GM21717 (cell line): ENCODE measurements at regions not wholly inside any gene's neighbourhood (a gene's known extent, or its start where the extent isn't known, plus 50 kb on each side); places are given as distances from the start of the nearest gene placed in this dataset.

Source experiments
- ATAC-seq: cut with Tn5 transposase; IDR thresholded peaks from one replicate; pipeline ENCODE4 v1.9.1; 2021; ENCODE audit warnings: mild to moderate bottlenecking, moderate library complexity; ENCODE audit not compliant: unreplicated experiment

- no peak for ATAC-seq
Measured at GRCh38 chr13:47374741-47375140, 477.9 kb upstream of the HTR2A start.

- ATAC-seq = no peak
Measured at GRCh38 chr13:47372751-47373150, 475.9 kb upstream of the HTR2A start.

- no peak for ATAC-seq
Measured at GRCh38 chr13:47351798-47352197, 454.9 kb upstream of the HTR2A start.

- ATAC-seq = no peak
Measured at GRCh38 chr13:47350334-47351124, 453.7 kb upstream of the HTR2A start.

GRCh38 chr13:47349211-47349610 is 452.4 kb upstream of the HTR2A start:
- ATAC-seq = no peak

GRCh38 chr13:47337781-47338507 is 441.1 kb upstream of the HTR2A start:
- ATAC-seq = no peak

- no peak for ATAC-seq
Measured at GRCh38 chr13:47334173-47334572, 437.3 kb upstream of the HTR2A start.

GRCh38 chr13:47332149-47332548 is 435.3 kb upstream of the HTR2A start:
- ATAC-seq = no peak

GRCh38 chr13:47330031-47330430 is 433.2 kb upstream of the HTR2A start:
- no peak for ATAC-seq

- no peak for ATAC-seq
Measured at GRCh38 chr13:47327861-47328260, 431.0 kb upstream of the HTR2A start.

- no peak for ATAC-seq
Measured at GRCh38 chr13:47326061-47326460, 429.2 kb upstream of the HTR2A start.

- ATAC-seq = no peak
Measured at GRCh38 chr13:47317356-47317755, 420.5 kb upstream of the HTR2A start.

- ATAC-seq = no peak
Measured at GRCh38 chr13:47310401-47310800, 413.5 kb upstream of the HTR2A start.

GRCh38 chr13:47306991-47307390 is 410.1 kb upstream of the HTR2A start:
- ATAC-seq = no peak

- no peak for ATAC-seq
Measured at GRCh38 chr13:47303626-47304025, 406.8 kb upstream of the HTR2A start.

- ATAC-seq = no peak
Measured at GRCh38 chr13:47299304-47299703, 402.5 kb upstream of the HTR2A start.

- ATAC-seq = no peak
Measured at GRCh38 chr13:47298506-47298905, 401.7 kb upstream of the HTR2A start.

- ATAC-seq = no peak
Measured at GRCh38 chr13:47294691-47295090, 397.8 kb upstream of the HTR2A start.

GRCh38 chr13:47291107-47291656 is 394.3 kb upstream of the HTR2A start:
- no peak for ATAC-seq

GRCh38 chr13:47289567-47289966 is 392.7 kb upstream of the HTR2A start:
- no peak for ATAC-seq

GRCh38 chr13:47288546-47288945 is 391.7 kb upstream of the HTR2A start:
- ATAC-seq = no peak

- no peak for ATAC-seq
Measured at GRCh38 chr13:47287291-47287751, 390.5 kb upstream of the HTR2A start.
